ENCODE measurements at regions not wholly inside any gene's neighbourhood (a gene's known extent, or its start where the extent isn't known, plus 50 kb on each side); places are given as distances from the start of the nearest gene placed in this dataset.

DNA sequence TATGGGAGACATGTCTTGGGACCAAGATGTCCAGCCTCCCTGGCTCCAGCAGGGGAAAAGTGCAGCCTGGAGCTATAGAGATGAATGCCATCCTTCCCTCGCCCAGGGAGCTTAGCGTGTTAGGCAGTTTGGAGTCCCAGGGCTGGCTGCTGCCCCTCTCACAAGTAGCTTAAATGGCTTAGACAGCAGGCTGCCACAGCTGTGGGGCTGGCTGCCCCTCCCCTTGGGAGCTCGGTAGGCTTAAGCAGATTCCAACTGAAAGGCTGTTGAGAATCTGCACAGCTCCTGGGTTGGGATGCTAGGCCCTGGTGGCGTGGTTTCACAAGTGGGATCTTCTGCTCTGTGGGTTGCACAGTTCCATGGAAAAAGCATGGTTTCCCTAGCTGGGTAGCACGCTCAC lies 940.5 kb upstream of the DDX18 start:
- TF ChIP-seq, protein P1, sequence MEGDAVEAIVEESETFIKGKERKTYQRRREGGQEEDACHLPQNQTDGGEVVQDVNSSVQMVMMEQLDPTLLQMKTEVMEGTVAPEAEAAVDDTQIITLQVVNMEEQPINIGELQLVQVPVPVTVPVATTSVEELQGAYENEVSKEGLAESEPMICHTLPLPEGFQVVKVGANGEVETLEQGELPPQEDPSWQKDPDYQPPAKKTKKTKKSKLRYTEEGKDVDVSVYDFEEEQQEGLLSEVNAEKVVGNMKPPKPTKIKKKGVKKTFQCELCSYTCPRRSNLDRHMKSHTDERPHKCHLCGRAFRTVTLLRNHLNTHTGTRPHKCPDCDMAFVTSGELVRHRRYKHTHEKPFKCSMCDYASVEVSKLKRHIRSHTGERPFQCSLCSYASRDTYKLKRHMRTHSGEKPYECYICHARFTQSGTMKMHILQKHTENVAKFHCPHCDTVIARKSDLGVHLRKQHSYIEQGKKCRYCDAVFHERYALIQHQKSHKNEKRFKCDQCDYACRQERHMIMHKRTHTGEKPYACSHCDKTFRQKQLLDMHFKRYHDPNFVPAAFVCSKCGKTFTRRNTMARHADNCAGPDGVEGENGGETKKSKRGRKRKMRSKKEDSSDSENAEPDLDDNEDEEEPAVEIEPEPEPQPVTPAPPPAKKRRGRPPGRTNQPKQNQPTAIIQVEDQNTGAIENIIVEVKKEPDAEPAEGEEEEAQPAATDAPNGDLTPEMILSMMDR (IDR thresholded peaks at IDR 0.05; ENCODE audit: low read depth, low read length) = no peak
- no peak for TF ChIP-seq EZH2phosphoT487 (IDR thresholded peaks at IDR 0.05; ENCODE audit: low read depth)

Measured in OCI-LY3 (cell line).